ENCODE measurements at regions not wholly inside any gene's neighbourhood (a gene's known extent, or its start where the extent isn't known, plus 50 kb on each side); places are given as distances from the start of the nearest gene placed in this dataset.
"Not testable (repeated sequence)": the region's sequence is repeated elsewhere in the genome, so short reads cannot be mapped to it uniquely, and the experiment has no call there.

- no peak for DNase-seq (ENCODE audit: extremely low read depth, low read depth, low spot score)
Measured at GRCh38 chr4:38411981-38412536, 251.9 kb upstream of the KLF3 start.

DNA sequence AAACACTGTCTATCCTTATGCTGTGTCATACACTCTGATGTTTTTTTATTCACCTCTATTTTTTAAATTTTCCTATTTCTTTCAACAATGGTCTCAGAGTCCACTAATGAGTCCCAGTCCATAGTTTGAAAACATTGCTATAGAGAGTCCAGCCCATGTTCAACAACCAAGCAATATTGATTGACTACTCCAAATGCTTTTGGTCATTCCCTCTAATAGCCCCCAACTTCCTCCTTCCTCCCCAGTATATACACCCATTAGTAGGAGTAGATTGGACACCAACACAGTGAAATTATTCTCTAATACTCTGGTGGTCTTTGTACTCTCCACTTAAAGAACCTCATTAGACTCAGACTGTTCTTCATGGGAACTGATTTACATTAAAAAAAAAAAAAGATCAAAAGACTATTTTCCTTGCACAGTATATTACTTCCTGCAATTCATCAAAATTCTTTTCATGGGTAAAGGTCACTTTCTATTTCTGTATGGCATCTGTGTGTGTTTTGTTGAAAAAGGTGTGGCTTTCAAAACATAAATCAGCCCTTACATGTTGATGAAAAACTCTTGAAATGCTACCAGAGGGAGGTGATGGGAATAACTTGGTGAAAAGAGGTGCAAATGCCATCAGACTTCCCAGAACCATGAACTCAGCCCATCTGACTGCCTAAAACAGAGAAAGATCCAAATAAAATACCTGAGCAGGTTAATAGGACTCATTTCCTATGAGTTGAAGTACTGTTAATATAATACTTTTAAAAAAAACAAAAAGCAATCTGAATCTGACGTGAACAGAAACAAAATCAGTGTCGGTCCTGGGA is 250.3 kb upstream of the KLF3 start:
- no peak for DNase-seq (ENCODE audit: extremely low read depth, low read depth, low spot score)

DNA sequence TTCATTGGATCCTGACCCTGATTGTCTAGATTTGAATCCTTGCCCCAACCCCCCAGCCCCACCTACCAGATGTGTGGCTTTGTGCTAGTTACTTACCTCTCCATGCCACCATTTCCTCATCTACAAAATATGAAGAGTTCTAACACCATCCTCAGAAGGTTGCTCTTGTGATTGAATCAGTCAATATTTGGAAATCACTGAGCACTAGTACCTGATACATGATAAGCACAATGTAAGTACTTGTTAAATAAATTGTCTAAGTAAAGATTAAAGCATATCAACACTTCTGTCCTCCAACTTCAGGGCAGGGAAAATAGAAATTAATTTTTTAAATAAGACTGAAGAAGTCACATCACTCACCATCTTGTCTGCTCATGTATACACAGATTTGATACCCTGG is 249.6 kb upstream of the KLF3 start:
- no peak for DNase-seq (ENCODE audit: extremely low read depth, low read depth, low spot score)

GRCh38 chr4:38415682-38416081 is 248.3 kb upstream of the KLF3 start:
- no peak for DNase-seq (ENCODE audit: extremely low read depth, low read depth, low spot score)

DNA sequence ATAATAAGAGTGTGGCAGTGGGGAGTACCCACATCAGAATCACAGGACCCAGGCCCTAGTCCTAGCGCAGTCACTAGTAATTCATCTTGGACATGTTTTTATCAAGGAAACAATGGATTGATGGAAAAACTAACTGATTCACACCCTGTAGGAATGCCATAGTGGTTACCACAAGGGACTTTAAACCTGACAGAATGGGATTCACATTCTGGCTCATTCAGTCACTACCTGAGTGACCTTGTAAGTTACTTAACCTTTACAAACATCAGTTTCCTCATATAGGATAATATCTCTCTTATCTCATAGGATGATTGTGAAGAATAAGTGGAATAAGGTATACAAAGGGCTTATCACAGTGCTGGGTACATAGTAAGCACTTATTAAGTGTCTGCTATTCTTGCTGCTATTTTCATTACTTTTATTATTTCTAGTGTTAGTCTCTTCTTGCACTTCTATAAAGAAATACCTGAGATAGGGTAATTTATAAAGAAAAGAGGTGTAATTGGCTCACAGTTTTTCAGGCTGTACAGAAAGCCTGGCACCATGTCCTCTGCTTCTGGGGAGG is 247.5 kb upstream of the KLF3 start:
- no peak for DNase-seq (ENCODE audit: extremely low read depth, low read depth, low spot score)

DNA sequence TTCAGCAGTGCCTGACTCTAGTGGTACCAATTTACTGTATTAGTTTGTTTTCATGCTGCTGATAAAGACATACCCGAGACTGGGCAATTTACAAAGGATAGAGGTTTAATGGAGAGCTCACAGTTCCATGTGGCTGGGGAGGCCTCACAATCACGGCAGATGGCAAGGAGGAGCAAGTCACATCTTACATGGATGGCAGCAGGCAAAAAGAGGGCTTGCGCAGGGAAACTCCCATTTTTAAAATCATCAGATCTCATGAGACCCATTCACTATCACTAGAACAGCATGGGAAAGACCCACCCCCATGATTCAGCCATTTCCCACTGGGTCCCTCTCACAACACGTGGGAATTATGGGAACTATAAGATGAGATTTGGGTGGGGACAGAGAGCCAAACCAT is 243.7 kb upstream of the KLF3 start:
- DNase-seq (ENCODE audit: extremely low read depth, low read depth, low spot score) = not testable (repeated sequence)

GRCh38 chr4:38422850-38423249 is 241.1 kb upstream of the KLF3 start:
- no peak for DNase-seq (ENCODE audit: extremely low read depth, low read depth, low spot score)

DNA sequence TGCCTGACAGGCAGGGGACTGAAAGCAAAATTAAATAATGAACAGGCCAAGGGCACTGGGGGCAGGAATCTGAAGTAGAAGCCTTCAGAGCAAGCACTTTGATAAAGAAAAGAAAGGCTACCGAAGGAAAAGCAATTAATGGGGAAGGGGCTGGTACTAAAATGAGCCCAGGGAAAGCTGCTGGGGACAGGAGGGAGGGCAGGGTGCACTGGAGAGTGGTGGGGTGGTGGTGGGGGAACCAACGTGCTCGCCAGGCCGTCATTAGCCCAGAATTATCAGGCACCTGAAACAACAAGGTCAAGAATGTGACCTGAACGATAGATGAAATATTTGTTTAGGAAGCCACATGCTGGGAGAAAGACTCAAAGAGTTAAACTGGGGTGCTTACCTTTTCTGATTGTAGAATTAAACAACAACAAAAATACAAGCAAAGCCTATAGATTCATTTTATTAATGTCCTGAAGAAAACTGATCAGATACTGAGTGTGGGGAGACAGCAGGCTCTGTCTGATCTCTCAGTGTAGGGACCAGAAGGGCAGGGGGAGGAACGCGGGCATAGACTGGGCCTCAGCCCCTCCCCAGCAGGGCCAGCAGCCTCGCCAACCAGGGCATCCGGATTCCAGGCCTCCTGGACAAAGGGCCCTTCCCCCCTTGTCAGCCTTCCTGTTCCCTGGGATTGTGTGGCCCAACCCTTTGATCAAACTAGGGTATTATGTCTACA is 239.7 kb upstream of the KLF3 start:
- no peak for DNase-seq (ENCODE audit: extremely low read depth, low read depth, low spot score)

DNA sequence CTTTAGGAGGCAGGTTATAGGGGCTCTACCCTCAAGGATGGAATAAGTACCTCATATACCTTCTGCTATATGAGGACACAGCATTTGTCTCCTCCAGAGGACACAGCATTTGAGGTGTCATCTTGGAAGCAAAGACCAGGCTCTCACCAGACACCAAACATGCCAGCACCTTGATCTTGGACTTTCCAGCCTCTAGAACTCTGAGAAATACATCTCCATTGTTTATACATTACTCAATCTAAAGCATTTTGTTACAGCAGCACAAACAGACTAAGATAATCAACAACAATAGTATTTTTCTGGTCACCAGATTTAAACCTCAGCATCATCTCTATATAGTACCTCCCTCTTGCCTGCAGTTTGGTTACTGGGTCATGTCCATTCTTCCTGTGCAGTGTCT is 237.5 kb upstream of the KLF3 start:
- no peak for DNase-seq (ENCODE audit: extremely low read depth, low read depth, low spot score)

GRCh38 chr4:38430841-38431240 is 233.2 kb upstream of the KLF3 start:
- no peak for DNase-seq (ENCODE audit: extremely low read depth, low read depth, low spot score)

DNA sequence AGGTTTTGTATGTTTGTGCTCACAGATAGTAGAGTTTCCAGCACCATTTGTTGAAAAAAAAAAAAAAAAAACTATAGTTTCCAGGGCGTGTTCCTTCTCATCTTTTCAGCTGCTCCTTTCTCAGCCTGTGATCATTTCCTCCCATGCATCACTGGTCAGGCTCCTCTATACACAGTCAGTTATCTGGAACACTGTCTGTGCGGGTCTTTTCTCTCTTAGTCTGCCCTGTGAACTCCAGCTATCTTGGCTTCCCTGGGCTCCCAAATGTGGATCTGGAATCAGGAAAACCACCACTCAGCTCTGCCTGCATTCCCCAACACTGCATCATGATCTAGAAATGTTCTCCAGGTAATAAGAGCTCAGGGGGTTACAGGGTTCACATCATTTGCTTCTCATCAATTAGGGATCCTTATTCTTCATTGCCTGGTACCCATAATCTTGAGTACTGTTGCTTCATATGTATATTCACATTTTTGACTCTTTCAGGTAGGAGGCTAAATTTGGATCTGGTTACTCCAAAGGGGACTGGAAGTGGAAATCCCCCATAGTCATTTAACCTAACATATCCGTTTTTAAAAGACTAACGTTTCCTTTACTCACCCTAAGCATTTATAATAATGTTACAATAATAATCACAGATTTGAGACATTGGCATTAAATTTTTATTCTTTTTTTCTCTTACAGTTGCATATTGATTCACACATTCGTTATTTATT is 221.8 kb upstream of the KLF3 start:
- DNase-seq (ENCODE audit: extremely low read depth, low read depth, low spot score) = no peak

DNA sequence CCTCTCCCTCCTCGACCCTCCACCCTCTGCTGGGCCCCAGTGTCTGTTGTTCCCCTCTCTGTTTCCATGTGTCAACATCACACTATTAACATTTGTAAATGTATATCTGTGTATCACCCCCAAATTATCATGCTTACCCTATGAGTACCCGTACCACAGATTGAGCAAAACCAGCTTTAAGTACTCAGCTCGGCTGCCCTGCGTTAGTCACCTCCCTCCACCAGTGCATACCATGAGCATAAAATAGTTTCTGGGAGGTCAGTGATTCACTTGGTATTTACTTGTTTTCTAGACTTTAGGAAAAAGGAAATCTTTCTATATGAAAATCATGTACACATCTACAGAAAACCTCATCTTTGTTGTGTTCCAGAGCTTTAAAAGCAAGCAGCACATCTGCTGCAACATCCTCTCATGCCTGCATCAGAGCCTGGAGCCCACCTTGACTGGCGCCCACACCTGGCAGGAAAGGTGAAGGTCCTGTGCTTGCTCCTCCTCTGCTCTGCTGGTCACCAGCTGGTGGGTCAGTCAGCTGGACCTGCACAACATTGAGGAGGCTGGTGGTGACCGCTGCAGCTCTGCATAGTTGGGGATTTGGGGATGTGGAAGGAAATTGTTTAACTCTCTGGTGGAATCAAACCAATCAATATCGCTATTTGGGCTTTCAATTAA is 214.4 kb upstream of the KLF3 start:
- DNase-seq (ENCODE audit: extremely low read depth, low read depth, low spot score) = no peak

DNA sequence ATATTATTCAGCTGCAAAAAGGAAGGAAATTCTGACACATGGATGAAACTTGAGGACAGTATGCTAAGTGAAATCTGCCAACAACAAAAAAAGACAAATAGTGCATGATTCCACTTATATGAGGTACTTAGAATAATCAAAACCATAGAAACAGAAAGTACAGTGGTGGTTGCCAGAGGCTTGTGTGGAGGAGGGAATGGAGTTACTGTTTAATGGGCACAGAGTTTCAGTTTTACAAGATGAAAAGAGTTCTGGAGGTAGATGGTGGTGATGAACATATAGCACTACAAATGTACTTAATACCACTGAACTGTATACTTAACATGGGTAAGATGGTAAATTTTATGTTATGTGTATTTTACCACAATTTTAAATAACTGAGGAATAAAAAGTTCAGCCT is 212.0 kb upstream of the KLF3 start:
- no peak for DNase-seq (ENCODE audit: extremely low read depth, low read depth, low spot score)

GRCh38 chr4:38452542-38452941 is 211.5 kb upstream of the KLF3 start:
- DNase-seq (ENCODE audit: extremely low read depth, low read depth, low spot score) = no peak

DNA sequence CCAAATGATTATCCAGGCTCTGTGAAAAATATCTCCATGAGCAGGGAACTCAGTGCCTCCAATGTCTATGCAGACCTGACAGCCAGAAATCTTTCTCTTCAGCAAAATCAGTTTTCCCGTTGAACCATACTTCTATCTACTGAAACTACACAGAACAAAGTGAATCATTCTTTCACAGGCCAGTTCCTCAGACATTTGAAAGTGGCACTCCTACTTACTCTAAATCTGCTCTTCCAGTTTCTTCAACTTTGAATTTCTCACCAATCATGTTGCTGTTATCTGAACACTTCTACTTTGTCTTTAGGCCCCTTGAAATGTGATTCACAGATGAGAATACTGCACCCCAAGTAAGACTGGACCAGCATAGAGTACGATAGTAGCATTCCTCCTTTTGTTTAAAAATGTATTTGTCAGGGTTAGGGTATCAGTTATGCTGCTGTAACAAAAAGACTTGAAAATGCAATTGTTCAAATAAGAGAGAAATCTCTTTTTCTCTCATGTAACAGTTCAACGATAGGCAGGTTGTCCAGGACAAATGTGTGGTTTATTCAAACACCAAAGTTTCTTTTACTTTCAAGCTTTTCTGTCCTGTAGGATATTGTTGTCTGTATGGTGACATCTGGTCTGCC is 210.6 kb upstream of the KLF3 start:
- no peak for DNase-seq (ENCODE audit: extremely low read depth, low read depth, low spot score)

DNA sequence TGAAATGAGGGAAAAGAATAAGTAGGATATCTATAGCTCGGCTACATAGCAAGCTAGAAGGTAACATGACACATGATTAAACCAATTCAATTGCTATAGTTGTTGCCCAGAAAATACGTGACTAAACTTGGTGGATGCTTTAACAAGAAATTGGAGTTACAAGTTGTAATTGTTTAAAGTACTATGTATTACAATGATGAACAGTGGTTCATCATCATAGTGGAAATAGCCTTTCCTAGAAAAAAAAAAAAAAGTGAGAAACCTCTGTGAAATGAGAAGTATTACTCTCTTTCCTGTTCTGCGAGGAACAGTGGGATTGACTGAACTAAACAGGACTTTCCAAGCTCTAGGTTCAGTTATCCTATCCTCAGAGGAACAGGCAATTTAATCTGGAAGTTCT is 209.7 kb upstream of the KLF3 start:
- no peak for DNase-seq (ENCODE audit: extremely low read depth, low read depth, low spot score)

GRCh38 chr4:38455092-38455862 is 208.7 kb upstream of the KLF3 start:
- no peak for DNase-seq (ENCODE audit: extremely low read depth, low read depth, low spot score)

DNA sequence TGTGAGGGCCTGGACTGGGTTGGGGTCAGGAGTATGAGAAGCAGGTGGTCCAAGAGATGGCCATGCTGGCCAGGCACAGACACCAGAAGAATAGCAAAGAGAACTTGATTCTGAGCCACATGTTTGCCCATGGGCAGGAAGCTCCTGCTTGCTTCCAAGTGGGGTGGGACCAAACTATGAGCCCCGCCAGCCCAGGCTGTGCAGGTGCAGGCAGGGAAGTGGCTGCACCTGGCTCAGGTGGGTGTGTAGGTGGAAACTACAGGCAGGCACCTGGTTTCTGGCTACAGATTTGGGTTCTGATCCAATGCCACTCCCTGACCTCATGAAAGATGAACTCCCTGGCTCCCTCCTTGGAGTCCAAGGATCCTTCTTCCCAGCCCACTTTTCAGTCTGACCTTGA is 207.9 kb upstream of the KLF3 start:
- no peak for DNase-seq (ENCODE audit: extremely low read depth, low read depth, low spot score)

- DNase-seq (ENCODE audit: extremely low read depth, low read depth, low spot score) = no peak
Measured at GRCh38 chr4:38461342-38461741, 202.7 kb upstream of the KLF3 start.

Data from glomerular endothelial cell (primary cell).